H1 (cell line): ENCODE measurements at regions not wholly inside any gene's neighbourhood (a gene's known extent, or its start where the extent isn't known, plus 50 kb on each side); places are given as distances from the start of the nearest gene placed in this dataset.

Experiments
- CTCF ChIA-PET: fragments of 300-600 bp; sonication (Branson Sonifier 250); formaldehyde crosslinking; loops from one replicate; lab custom pipeline; 2021; ENCODE audit not compliant: partially characterized antibody; lab: Charles Lee
- POLR2A ChIA-PET: fragments of 300-600 bp; sonication (Branson Sonifier 250); formaldehyde crosslinking; loops from one replicate; lab custom pipeline; 2021; ENCODE audit warnings: inconsistent platforms; ENCODE audit not compliant: partially characterized antibody; lab: Charles Lee
- DNase-seq, 2 experiments: peaks; one replicate each; pipeline versions ENCODE4 v3.0.0 to v3.0.0-alpha.2; 2010 to 2022; ENCODE audit warnings: low spot score in 2 of 2, low read depth in 1 of 2, mixed read lengths in 1 of 2
- FAIRE-seq: peaks from 2 replicates; lab custom pipeline; 2011; peaks lifted over from hg19 to GRCh38; lab: Jason Lieb, UNC
- H2AFZ ChIP-seq: 2 replicates; pipeline ENCODE4 v1.8.1; 2012; ENCODE audit warnings: low read length, inconsistent platforms
- H2AK5ac ChIP-seq: 2 replicates; pipeline ENCODE4 v1.6.1; 2013; ENCODE audit warnings: low read depth, low read length
- H2BK120ac ChIP-seq: replicated peaks from 2 replicates; pipeline ENCODE3; 2013; ENCODE audit warnings: low read depth, low read length, inconsistent platforms
- H2BK12ac ChIP-seq: 2 replicates; pipeline ENCODE4 v1.6.1; 2013; ENCODE audit warnings: low read depth, low read length
- H2BK15ac ChIP-seq: 2 replicates; pipeline ENCODE4 v1.6.1; 2013; ENCODE audit warnings: low read length
- H2BK20ac ChIP-seq: 2 replicates; pipeline ENCODE4 v1.6.1; 2013; ENCODE audit warnings: low read length
- H2BK5ac ChIP-seq: 2 replicates; pipeline ENCODE4 v1.6.1; 2013; ENCODE audit warnings: low read depth, low read length
- H3K14ac ChIP-seq: 2 replicates; pipeline ENCODE4 v1.6.1; 2013; ENCODE audit warnings: inconsistent platforms; ENCODE audit not compliant: insufficient read length
- H3K18ac ChIP-seq: 2 replicates; pipeline ENCODE4 v1.6.1; 2013; ENCODE audit warnings: low read length; ENCODE audit errors: extremely low read depth
- H3K23ac ChIP-seq: 2 replicates; pipeline ENCODE4 v1.6.1; 2013; ENCODE audit warnings: inconsistent platforms; ENCODE audit not compliant: insufficient read length
- H3K23me2 ChIP-seq: 2 replicates; pipeline ENCODE4 v1.6.1; 2013; ENCODE audit warnings: low read depth, low read length
- H3K27ac ChIP-seq: 2 replicates; pipeline ENCODE4 v1.6.1; 2011; ENCODE audit warnings: low read depth, low read length, inconsistent platforms
- H3K27me3 ChIP-seq, 4 experiments: replicated peaks in 1 of 4; 1 replicate in 1 of 4; 2 replicates in 3 of 4; pipeline versions ENCODE4 v1.6.1 to v1.8.1; 2011 to 2013; ENCODE audit warnings: low read length in 3 of 4, mild to moderate bottlenecking in 3 of 4, inconsistent platforms in 2 of 4, mixed read lengths in 2 of 4, moderate library complexity in 1 of 4; ENCODE audit not compliant: control insufficient read depth in 3 of 4, insufficient read depth in 3 of 4; ENCODE audit errors: extremely low read depth in 1 of 4
- H3K36me3 ChIP-seq, 4 experiments: 2 replicates each; pipeline versions ENCODE4 v1.6.1 to v1.8.1; 2011 to 2013; ENCODE audit warnings: mild to moderate bottlenecking in 4 of 4, low read length in 3 of 4, moderate library complexity in 2 of 4, control low read depth in 1 of 4, inconsistent platforms in 1 of 4; ENCODE audit not compliant: insufficient read depth in 4 of 4, control insufficient read depth in 2 of 4
- H3K4ac ChIP-seq: replicated peaks from 2 replicates; pipeline ENCODE3; 2013; ENCODE audit warnings: low read length, low read depth, mixed read lengths, inconsistent platforms; ENCODE audit not compliant: insufficient read length
- H3K4me1 ChIP-seq, 4 experiments: replicated peaks in 1 of 4; 1 replicate in 1 of 4; 2 replicates in 3 of 4; pipeline versions ENCODE4 v1.6.1 to v1.8.1; 2011 to 2013; ENCODE audit warnings: low read length in 3 of 4, inconsistent platforms in 2 of 4, mixed read lengths in 1 of 4; ENCODE audit not compliant: insufficient read depth in 4 of 4, control insufficient read depth in 3 of 4
- H3K4me2 ChIP-seq, 2 experiments: 2 replicates each; pipeline versions ENCODE4 v1.6.1 to v1.8.1; 2011 to 2013; ENCODE audit warnings: low read depth in 2 of 2, low read length in 2 of 2, control low read depth in 1 of 2, inconsistent platforms in 1 of 2, mild to moderate bottlenecking in 1 of 2; ENCODE audit not compliant: insufficient read depth in 1 of 2
- H3K4me3 ChIP-seq, 4 experiments: fragments of 200-600, 300-600 bp in 1 of 4; sonication (generic), shearing (Covaris generic), sonication (Bioruptor Twin) in 1 of 4; 2 replicates each; pipeline versions ENCODE4 v1.5.1 to v1.8.1; 2011 to 2016; ENCODE audit warnings: low read length in 4 of 4, low read depth in 3 of 4, control low read depth in 2 of 4, inconsistent platforms in 2 of 4, mild to moderate bottlenecking in 2 of 4, mixed read lengths in 1 of 4, moderate library complexity in 1 of 4; ENCODE audit not compliant: insufficient read depth in 2 of 4; ENCODE audit errors: extremely low read depth in 1 of 4
- H3K56ac ChIP-seq: replicated peaks from 2 replicates; pipeline ENCODE3; 2013; ENCODE audit warnings: low read depth, mild to moderate bottlenecking, mixed read lengths, low read length, inconsistent platforms; ENCODE audit not compliant: insufficient read length
- H3K79me1 ChIP-seq: 2 replicates; pipeline ENCODE4 v1.6.1; 2013; ENCODE audit warnings: low read depth, low read length, control low read depth
- H3K79me2 ChIP-seq, 2 experiments: 2 replicates each; pipeline versions ENCODE4 v1.6.1 to v1.8.1; 2012 to 2013; ENCODE audit warnings: low read length in 2 of 2, mild to moderate bottlenecking in 2 of 2, inconsistent platforms in 1 of 2; ENCODE audit not compliant: insufficient read depth in 2 of 2, control insufficient read depth in 1 of 2
- H3K9ac ChIP-seq, 4 experiments: replicated peaks in 1 of 4; 1 replicate in 1 of 4; 2 replicates in 3 of 4; pipeline versions ENCODE4 v1.6.1 to v1.8.1; 2011 to 2013; ENCODE audit warnings: low read depth in 3 of 4, low read length in 3 of 4, control low read depth in 2 of 4, mild to moderate bottlenecking in 2 of 4, moderate library complexity in 2 of 4, inconsistent platforms in 1 of 4; ENCODE audit errors: extremely low read depth in 1 of 4
- H3K9me3 ChIP-seq, 2 experiments: 2 replicates each; pipeline versions ENCODE4 v1.6.1 to v1.8.1; 2012 to 2013; ENCODE audit warnings: mild to moderate bottlenecking in 2 of 2, moderate library complexity in 2 of 2, control low read depth in 1 of 2, inconsistent platforms in 1 of 2, low read depth in 1 of 2, low read length in 1 of 2, mixed read lengths in 1 of 2; ENCODE audit not compliant: insufficient read depth in 2 of 2
- H4K20me1 ChIP-seq, 2 experiments: replicated peaks in 1 of 2; 2 replicates each; pipeline versions ENCODE3 to v1.8.1; 2011 to 2013; ENCODE audit warnings: inconsistent platforms in 2 of 2, low read length in 2 of 2, mild to moderate bottlenecking in 1 of 2; ENCODE audit not compliant: insufficient read depth in 2 of 2, control insufficient read depth in 1 of 2
- H4K5ac ChIP-seq: 2 replicates; pipeline ENCODE4 v1.6.1; 2013; ENCODE audit warnings: low read length, low read depth, mixed read lengths, inconsistent platforms; ENCODE audit not compliant: insufficient read length
- H4K8ac ChIP-seq: 2 replicates; pipeline ENCODE4 v1.8.0; 2013; ENCODE audit warnings: mild to moderate bottlenecking, moderate library complexity, low read length, inconsistent platforms; ENCODE audit not compliant: insufficient read depth; ENCODE audit errors: extremely low read depth
- H4K91ac ChIP-seq: replicated peaks from 2 replicates; pipeline ENCODE3; 2013; ENCODE audit warnings: low read length, mixed read lengths, inconsistent platforms; ENCODE audit not compliant: insufficient read length
- ASH2L ChIP-seq: fragments of 200-600, 300-600 bp; sonication (generic); IDR thresholded peaks from one replicate; pipeline ENCODE4 v1.7.1; 2017; ENCODE audit warnings: low read length
- ATF2 ChIP-seq: IDR thresholded peaks from 2 replicates; pipeline ENCODE4 v1.6.1; 2012; ENCODE audit warnings: low read length, inconsistent platforms
- BCL11A ChIP-seq, 2 experiments: IDR thresholded peaks; one replicate each; pipeline ENCODE4 v1.6.1; 2011; ENCODE audit warnings: low read depth in 2 of 2, low read length in 2 of 2, mild to moderate bottlenecking in 2 of 2
- CREB1 ChIP-seq: IDR thresholded peaks from 2 replicates; pipeline ENCODE4 v1.6.1; 2012; ENCODE audit warnings: inconsistent platforms
- EGR1 ChIP-seq: IDR thresholded peaks from 2 replicates; pipeline ENCODE4 v1.6.1; 2011; ENCODE audit warnings: low read depth, low read length, borderline replicate concordance
- KDM1A ChIP-seq: fragments of 200-600, 300-600 bp; sonication (generic); IDR thresholded peaks from 2 replicates; pipeline ENCODE4 v1.7.1; 2016; ENCODE audit warnings: mild to moderate bottlenecking, low read length, borderline replicate concordance
- KDM5A ChIP-seq: fragments of 200-600 bp; IDR thresholded peaks from 2 replicates; pipeline ENCODE4 v1.7.1; 2012; ENCODE audit warnings: mild to moderate bottlenecking, low read length, inconsistent platforms, mixed read lengths
- NANOG ChIP-seq: IDR thresholded peaks from 2 replicates; pipeline ENCODE4 v1.6.1; 2011; ENCODE audit warnings: low read length, low read depth, mild to moderate bottlenecking, inconsistent platforms; ENCODE audit not compliant: insufficient read depth, poor library complexity, severe bottlenecking
- POLR2AphosphoS5 ChIP-seq: IDR thresholded peaks from 2 replicates; pipeline ENCODE4 v1.6.1; 2011; ENCODE audit warnings: low read depth, low read length
- SP4 ChIP-seq: IDR thresholded peaks from 2 replicates; pipeline ENCODE4 v1.6.1; 2012; ENCODE audit warnings: low read length, inconsistent platforms
- SUZ12 ChIP-seq: fragments of 200-600 bp; sonication (generic); IDR thresholded peaks from 2 replicates; pipeline ENCODE4 v1.6.1; 2012; ENCODE audit warnings: mild to moderate bottlenecking, inconsistent platforms, low read length, moderate library complexity, mixed read lengths
- TAF7 ChIP-seq: optimal IDR thresholded peaks from 2 replicates; pipeline ENCODE3; 2011; ENCODE audit warnings: low read depth, mild to moderate bottlenecking, inconsistent platforms, low read length, moderate library complexity, borderline replicate concordance
- WGBS, 2 experiments: shearing (Covaris generic) in 1 of 2; methylation state at CpG; one replicate each; pipeline versions ENCODE4 v1.1.6 to v1.1.7; 2013 to 2015; ENCODE audit warnings: low lambda C conversion rate in 2 of 2, mixed read lengths in 2 of 2, inconsistent platforms in 1 of 2, low coverage in 1 of 2, missing lambda C conversion rate in 1 of 2; ENCODE audit not compliant: insufficient replicate concordance in 2 of 2, insufficient coverage in 1 of 2, insufficient read length in 1 of 2; ENCODE audit errors: extremely low coverage in 1 of 2, missing lambda C conversion rate in 1 of 2; 5-methylcytosine and 5-hydroxymethylcytosine counted together

GRCh38 chr4:37008199-37008598 is 236.3 kb upstream of the NWD2 start:
- Histone ChIP-seq H3K4ac (no peak overlapping the region), H3K9me3 (peaks cover 0 to 7% of the 10 kb centered on the region in 2 experiments; a peak in 2 of 4 replicates), H3K9ac (no peak overlapping the region), H2AK5ac (no peak overlapping the region), H2BK20ac (no peak overlapping the region), H3K14ac (no peak overlapping the region), H3K79me1 (no peaks in the 10 kb centered on the region), H2AFZ (no peak overlapping the region), H3K23ac (no peak overlapping the region), H3K4me2 (no peak overlapping the region), H2BK120ac (no peak overlapping the region), H2BK12ac (no peak overlapping the region), H3K18ac (no peak overlapping the region), H2BK5ac (no peak overlapping the region), H4K91ac (no peak overlapping the region), H4K20me1 (no peaks in the 10 kb centered on the region), H2BK15ac (no peak overlapping the region), H3K4me1 (no peaks in the 10 kb centered on the region), H3K79me2 (no peaks in the 10 kb centered on the region), H3K23me2 (no peaks in the 10 kb centered on the region), H4K8ac (no peak overlapping the region), H3K56ac (no peak overlapping the region), H3K27me3 (no peaks in the 10 kb centered on the region), H3K27ac (no peak overlapping the region), H4K5ac (no peak overlapping the region), H3K36me3 (no peaks in the 10 kb centered on the region), H3K4me3 (no peak overlapping the region)
- no peak for FAIRE-seq
- TF ChIP-seq POLR2AphosphoS5 (no peak), KDM1A (no peak), ATF2 (no peak), SP4 (no peak), SUZ12 (no peak), TAF7 (no peak), CREB1 (no peak), ASH2L (no peak), KDM5A (no peak), BCL11A (IDR thresholded peaks at IDR 0.05; ENCODE audit: low read depth in 2 of 2, low read length in 2 of 2) (no peak), EGR1 (no peak), NANOG (no peak)
- POLR2A ChIA-PET = no interaction called here
- WGBS, 2 experiments = 46% methylated on average over 2 of the region's 2 CpGs; no CpG with 5 or more reads in 1 of the 2 experiments
- CTCF ChIA-PET = no interaction called here
- DNase-seq = no peak
